KMS-11 (cell line): ENCODE measurements at regions not wholly inside any gene's neighbourhood (a gene's known extent, or its start where the extent isn't known, plus 50 kb on each side); places are given as distances from the start of the nearest gene placed in this dataset.
"Not testable (repeated sequence)": the region's sequence is repeated elsewhere in the genome, so short reads cannot be mapped to it uniquely, and the experiment has no call there.

Experiments used
- H2AFZ ChIP-seq: fragments of 200-600 bp; sonication (generic); 2 replicates; pipeline ENCODE4 v1.6.1; 2016; ENCODE audit warnings: antibody characterized with exemption, mixed run types, low read depth
- H3K27ac ChIP-seq: fragments of 200-600 bp; sonication (generic); 2 replicates; pipeline ENCODE4 v1.6.1; 2016; ENCODE audit warnings: mild to moderate bottlenecking, mixed run types
- H3K27me3 ChIP-seq: fragments of 200-600 bp; sonication (generic); 2 replicates; pipeline ENCODE4 v1.6.1; 2017; ENCODE audit warnings: mild to moderate bottlenecking, low read depth, mixed run types, moderate library complexity; ENCODE audit not compliant: insufficient read depth
- H3K36me3 ChIP-seq: fragments of 200-600 bp; sonication (generic); 2 replicates; pipeline ENCODE4 v1.6.1; 2017; ENCODE audit warnings: mild to moderate bottlenecking, mixed run types; ENCODE audit not compliant: insufficient read depth
- H3K4me1 ChIP-seq: fragments of 200-600 bp; sonication (generic); 2 replicates; pipeline ENCODE4 v1.6.1; 2016; ENCODE audit warnings: mild to moderate bottlenecking, low read depth, mixed run types; ENCODE audit not compliant: poor library complexity, severe bottlenecking
- H3K4me2 ChIP-seq: fragments of 200-600 bp; sonication (generic); 2 replicates; pipeline ENCODE4 v1.7.0; 2016; ENCODE audit warnings: mild to moderate bottlenecking, mixed run types
- H3K4me3 ChIP-seq: fragments of 200-600 bp; sonication (generic); IDR thresholded peaks from 2 replicates; pipeline ENCODE4 v1.6.1; 2017; ENCODE audit warnings: low read depth, low read length, mixed read lengths; ENCODE audit not compliant: insufficient read depth
- H3K79me2 ChIP-seq: fragments of 200-600 bp; sonication (generic); 2 replicates; pipeline ENCODE4 v1.6.1; 2016; ENCODE audit warnings: low read depth, mixed run types; ENCODE audit not compliant: insufficient read depth
- H3K9ac ChIP-seq: fragments of 200-600 bp; sonication (generic); 2 replicates; pipeline ENCODE4 v1.6.1; 2016; ENCODE audit warnings: mild to moderate bottlenecking, mixed run types
- H4K20me1 ChIP-seq: fragments of 200-600 bp; sonication (generic); 2 replicates; pipeline ENCODE4 v1.6.1; 2016; ENCODE audit warnings: mild to moderate bottlenecking, mixed run types; ENCODE audit not compliant: insufficient read depth
- TF ChIP-seq, protein P1 (sequence below): fragments of 200-600 bp; sonication (generic); conservative IDR thresholded peaks from 2 replicates; pipeline ENCODE4 v1.6.1; 2017; ENCODE audit warnings: low read depth, mild to moderate bottlenecking, antibody characterized with exemption, low read length, moderate library complexity, mixed read lengths

DNA sequence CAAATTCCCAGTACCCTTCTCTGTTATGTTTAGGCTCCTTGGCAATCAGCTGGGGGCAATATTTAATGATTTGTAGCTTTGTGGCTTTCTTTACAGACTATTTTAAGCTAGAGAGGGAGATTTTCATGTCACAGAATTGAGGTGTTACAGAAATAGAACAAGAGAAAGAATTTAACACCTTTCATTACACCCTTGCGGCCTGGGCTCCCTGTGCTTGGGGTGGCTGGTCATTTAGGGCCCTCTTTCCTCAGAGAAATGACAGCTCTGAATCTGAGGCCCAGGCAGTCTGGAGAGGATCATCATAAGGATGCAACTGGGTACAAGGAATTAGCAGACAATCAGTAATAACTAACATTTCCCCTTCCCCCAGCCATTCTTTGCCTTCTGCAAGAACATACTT, 104.5 kb upstream of the INTU start:
- H3K4me3 ChIP-seq: no peak overlapping the region
- TF ChIP-seq, protein P1, sequence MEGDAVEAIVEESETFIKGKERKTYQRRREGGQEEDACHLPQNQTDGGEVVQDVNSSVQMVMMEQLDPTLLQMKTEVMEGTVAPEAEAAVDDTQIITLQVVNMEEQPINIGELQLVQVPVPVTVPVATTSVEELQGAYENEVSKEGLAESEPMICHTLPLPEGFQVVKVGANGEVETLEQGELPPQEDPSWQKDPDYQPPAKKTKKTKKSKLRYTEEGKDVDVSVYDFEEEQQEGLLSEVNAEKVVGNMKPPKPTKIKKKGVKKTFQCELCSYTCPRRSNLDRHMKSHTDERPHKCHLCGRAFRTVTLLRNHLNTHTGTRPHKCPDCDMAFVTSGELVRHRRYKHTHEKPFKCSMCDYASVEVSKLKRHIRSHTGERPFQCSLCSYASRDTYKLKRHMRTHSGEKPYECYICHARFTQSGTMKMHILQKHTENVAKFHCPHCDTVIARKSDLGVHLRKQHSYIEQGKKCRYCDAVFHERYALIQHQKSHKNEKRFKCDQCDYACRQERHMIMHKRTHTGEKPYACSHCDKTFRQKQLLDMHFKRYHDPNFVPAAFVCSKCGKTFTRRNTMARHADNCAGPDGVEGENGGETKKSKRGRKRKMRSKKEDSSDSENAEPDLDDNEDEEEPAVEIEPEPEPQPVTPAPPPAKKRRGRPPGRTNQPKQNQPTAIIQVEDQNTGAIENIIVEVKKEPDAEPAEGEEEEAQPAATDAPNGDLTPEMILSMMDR: no peak
- H3K9ac ChIP-seq: no peak overlapping the region
- H3K27ac ChIP-seq: no peak overlapping the region
- no peaks in the 10 kb centered on the region for H3K4me1 ChIP-seq
- no peaks in the 10 kb centered on the region for H4K20me1 ChIP-seq
- no peaks in the 10 kb centered on the region for H3K79me2 ChIP-seq
- H2AFZ ChIP-seq: no peak overlapping the region
- no peaks in the 10 kb centered on the region for H3K36me3 ChIP-seq
- H3K4me2 ChIP-seq: no peak overlapping the region
- no peaks in the 10 kb centered on the region for H3K27me3 ChIP-seq

DNA sequence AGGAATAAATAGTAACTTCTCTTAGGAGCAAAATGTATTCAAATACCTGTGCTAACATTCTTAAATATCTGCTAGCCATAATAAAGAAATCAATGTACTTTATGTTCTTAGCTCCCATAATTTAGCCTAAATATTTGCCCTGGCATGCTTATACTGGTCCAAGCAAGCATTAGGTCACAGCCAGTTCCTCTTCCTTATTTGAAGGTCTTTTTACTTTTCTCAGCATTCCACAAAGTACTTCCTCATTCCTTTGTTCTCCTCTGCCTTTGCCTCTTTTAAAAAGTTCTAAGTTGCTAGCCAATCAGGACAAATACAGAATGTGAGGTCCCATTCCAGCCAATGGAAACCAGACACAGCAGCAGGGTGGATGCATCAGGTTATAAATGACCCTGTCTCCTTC, 102.9 kb upstream of the INTU start:
- not testable (repeated sequence) for H3K4me2 ChIP-seq, H2AFZ ChIP-seq, H4K20me1 ChIP-seq, H3K27me3 ChIP-seq, H3K4me1 ChIP-seq, H3K27ac ChIP-seq, H3K36me3 ChIP-seq, H3K79me2 ChIP-seq, H3K9ac ChIP-seq, H3K4me3 ChIP-seq

GRCh38 chr4:127533028-127533700, 99.6 kb upstream of the INTU start:
- Histone ChIP-seq H4K20me1 (no peaks in the 10 kb centered on the region), H3K4me1 (no peaks in the 10 kb centered on the region), H3K4me3 (no peak overlapping the region), H3K4me2 (no peak overlapping the region), H2AFZ (no peak overlapping the region), H3K79me2 (no peaks in the 10 kb centered on the region), H3K27me3 (no peaks in the 10 kb centered on the region), H3K36me3 (no peaks in the 10 kb centered on the region), H3K9ac (no peak overlapping the region), H3K27ac (no peak overlapping the region)
- TF ChIP-seq, protein P1: no peak

GRCh38 chr4:127534041-127534825, 98.5 kb upstream of the INTU start:
- Histone ChIP-seq H3K27me3 (no peaks in the 10 kb centered on the region), H4K20me1 (no peaks in the 10 kb centered on the region), H3K4me2 (no peak overlapping the region), H3K9ac (no peak overlapping the region), H3K36me3 (no peaks in the 10 kb centered on the region), H3K4me3 (no peak overlapping the region), H3K79me2 (no peaks in the 10 kb centered on the region), H3K4me1 (peaks cover 4% of the 10 kb centered on the region), H2AFZ (no peak overlapping the region), H3K27ac (no peak overlapping the region)
- TF ChIP-seq, protein P1: no peak

DNA sequence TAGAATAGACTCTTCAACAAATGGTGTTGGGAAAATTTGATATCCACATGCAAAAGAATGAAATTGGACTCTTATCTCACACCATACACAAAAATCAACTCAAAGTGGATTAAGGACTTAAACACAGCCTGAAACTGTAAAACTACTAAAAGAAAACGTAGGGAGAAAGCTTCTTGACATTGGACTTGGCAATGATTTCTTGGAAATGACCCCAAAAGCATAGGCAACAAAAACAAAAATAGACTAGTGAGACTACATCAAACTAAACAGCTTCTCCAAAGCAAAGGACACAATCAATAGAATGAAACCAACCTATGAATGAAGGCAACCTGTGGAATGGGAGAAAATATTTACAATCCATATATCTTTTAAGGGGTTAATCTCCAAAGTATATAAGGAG, 94.7 kb upstream of the INTU start:
- H4K20me1 ChIP-seq: no peaks in the 10 kb centered on the region

More for the DNA sequence above, 94.7 kb upstream of the INTU start:
- Histone ChIP-seq H3K27ac (no peak overlapping the region), H3K9ac (no peak overlapping the region), H3K27me3 (no peaks in the 10 kb centered on the region), H3K4me2 (no peak overlapping the region), H2AFZ (no peak overlapping the region), H3K4me1 (peaks cover 4% of the 10 kb centered on the region), H3K4me3 (no peak overlapping the region), H3K36me3 (no peaks in the 10 kb centered on the region), H3K79me2 (no peaks in the 10 kb centered on the region)
- TF ChIP-seq, protein P1: no peak
